GM21723 (cell line): ENCODE measurements at regions not wholly inside any gene's neighbourhood (a gene's known extent, or its start where the extent isn't known, plus 50 kb on each side); places are given as distances from the start of the nearest gene placed in this dataset.

Experiments
- ATAC-seq: cut with Tn5 transposase; IDR thresholded peaks from one replicate; pipeline ENCODE4 v1.9.1; 2021; ENCODE audit warnings: mild to moderate bottlenecking, moderate library complexity; ENCODE audit not compliant: unreplicated experiment

- no peak for ATAC-seq
These were observed 642.3 kb downstream of the ACTL7B start for GRCh38 chr9:108213511-108213910.

- no peak for ATAC-seq
These were observed 643.6 kb downstream of the ACTL7B start for GRCh38 chr9:108212184-108212583.

- no peak for ATAC-seq
These were observed 644.3 kb downstream of the ACTL7B start for GRCh38 chr9:108211411-108211955.

GRCh38 chr9:108209132-108209685, 646.6 kb downstream of the ACTL7B start:
- no peak for ATAC-seq

GRCh38 chr9:108207561-108208165, 648.1 kb downstream of the ACTL7B start:
- ATAC-seq, result no peak

GRCh38 chr9:108205276-108205675, 650.5 kb downstream of the ACTL7B start:
- ATAC-seq, result no peak

GRCh38 chr9:108197899-108198298, 657.9 kb downstream of the ACTL7B start:
- no peak for ATAC-seq

- no peak for ATAC-seq
These were observed 658.8 kb downstream of the ACTL7B start for GRCh38 chr9:108197008-108197365.

- ATAC-seq, result no peak
These were observed 659.3 kb downstream of the ACTL7B start for GRCh38 chr9:108196332-108197007.

- ATAC-seq, result no peak
These were observed 661.6 kb downstream of the ACTL7B start for GRCh38 chr9:108194154-108194553.

- no peak for ATAC-seq
These were observed 662.6 kb downstream of the ACTL7B start for GRCh38 chr9:108193026-108193710.

GRCh38 chr9:108191065-108191464, 664.7 kb downstream of the ACTL7B start:
- ATAC-seq, result no peak

GRCh38 chr9:108188976-108189375, 666.8 kb downstream of the ACTL7B start:
- ATAC-seq, result no peak

GRCh38 chr9:108188482-108188881, 667.3 kb downstream of the ACTL7B start:
- ATAC-seq, result no peak

- no peak for ATAC-seq
These were observed 669.0 kb downstream of the ACTL7B start for GRCh38 chr9:108186642-108187395.

GRCh38 chr9:108185613-108186012, 670.2 kb downstream of the ACTL7B start:
- ATAC-seq, result no peak

- ATAC-seq, result no peak
These were observed 670.8 kb downstream of the ACTL7B start for GRCh38 chr9:108184941-108185340.

- no peak for ATAC-seq
These were observed 671.8 kb downstream of the ACTL7B start for GRCh38 chr9:108184009-108184408.

- ATAC-seq, result peak; percentile 70
These were observed 672.8 kb downstream of the ACTL7B start for GRCh38 chr9:108182950-108183381.

- ATAC-seq, result no peak
These were observed 673.5 kb downstream of the ACTL7B start for GRCh38 chr9:108182270-108182669.

- ATAC-seq, result no peak
These were observed 674.3 kb downstream of the ACTL7B start for GRCh38 chr9:108181441-108181840.
